ENCODE measurements at regions not wholly inside any gene's neighbourhood (a gene's known extent, or its start where the extent isn't known, plus 50 kb on each side); places are given as distances from the start of the nearest gene placed in this dataset.

DNA sequence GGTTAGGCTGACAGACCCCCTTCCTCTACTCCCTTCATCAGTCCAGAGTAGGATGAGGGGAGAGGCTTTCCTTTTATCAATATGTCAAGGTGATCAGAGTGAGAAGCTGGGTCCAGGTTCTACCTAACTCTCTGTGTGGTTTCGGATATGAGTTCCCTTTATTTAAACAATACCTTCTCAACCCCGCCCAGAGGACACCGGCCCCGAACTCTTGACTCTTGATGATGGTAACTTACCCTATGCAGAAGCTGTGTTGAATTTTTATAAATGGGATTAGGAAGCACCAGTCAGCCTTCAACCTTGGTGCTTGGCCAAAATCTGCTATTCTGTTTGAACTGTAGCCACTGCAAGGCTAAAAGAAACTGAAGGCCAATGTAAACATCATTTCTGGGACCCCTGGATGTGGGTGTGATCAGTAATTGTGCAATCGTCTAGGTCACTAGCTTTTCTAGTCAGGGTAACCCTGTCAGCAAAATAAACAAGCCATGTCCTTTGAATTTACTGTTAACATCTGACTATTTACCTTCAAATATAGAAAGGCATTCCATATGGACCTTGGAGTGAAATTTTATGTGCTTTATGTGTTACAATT, 398.3 kb downstream of the SEC16B start:
- H3K4me1 Mint-ChIP-seq, result no peaks in the 10 kb centered on the region
- ATAC-seq (no peak), DNase-seq (no peak)
- H3K9me3 Mint-ChIP-seq, result peaks cover 11 to 22% of the 10 kb centered on the region in 2 donors
- H3K4me3 Mint-ChIP-seq, result no peak overlapping the region
- no peak overlapping the region for H3K27ac Mint-ChIP-seq
- no peaks in the 10 kb centered on the region for H3K27me3 Mint-ChIP-seq

DNA sequence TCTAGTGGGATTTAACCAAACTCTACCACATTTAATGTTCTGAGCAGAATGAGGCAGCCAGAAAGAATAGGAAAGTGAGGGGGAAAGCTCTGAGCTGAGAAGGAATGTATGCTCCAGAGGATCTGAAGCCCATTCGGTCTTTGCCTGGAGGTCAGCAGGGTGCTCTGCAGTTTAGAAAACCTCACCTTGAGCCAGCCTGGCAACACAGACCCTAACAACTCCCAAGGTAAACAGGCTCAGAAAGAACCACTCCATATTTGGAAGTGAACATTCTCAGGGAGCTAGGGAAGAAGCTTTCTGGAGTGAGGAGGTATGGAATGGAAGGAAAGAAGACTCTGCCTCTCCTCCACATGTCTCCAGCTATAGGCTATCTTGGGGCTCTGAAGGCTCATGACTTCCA, 398.8 kb downstream of the SEC16B start:
- H3K4me3 Mint-ChIP-seq, result no peak overlapping the region
- H3K27ac Mint-ChIP-seq, result no peak overlapping the region
- ATAC-seq (no peak), DNase-seq (no peak)
- no peaks in the 10 kb centered on the region for H3K27me3 Mint-ChIP-seq
- H3K4me1 Mint-ChIP-seq, result no peaks in the 10 kb centered on the region
- H3K9me3 Mint-ChIP-seq, result peaks cover 7 to 17% of the 10 kb centered on the region in 2 donors

DNA sequence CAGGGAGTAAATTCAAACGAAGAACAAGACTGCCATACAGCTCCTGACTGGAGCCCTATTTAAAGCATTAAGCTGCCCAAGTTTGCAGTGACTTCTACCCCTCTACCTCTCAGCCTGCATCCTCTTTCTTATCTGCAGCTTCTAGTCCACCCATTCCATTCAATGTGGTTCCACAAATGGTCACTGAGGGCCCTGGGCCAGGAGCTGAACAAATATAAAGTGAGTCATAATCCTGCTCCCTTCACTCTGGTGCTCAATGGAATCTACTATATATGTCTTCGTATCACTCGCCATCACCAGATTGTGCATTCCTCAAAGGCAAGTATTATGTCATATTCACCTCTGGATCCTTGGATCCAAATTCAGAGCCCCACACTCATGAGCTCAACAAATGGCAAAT, 398.7 kb downstream of the BRINP2 start:
- Mint-ChIP-seq H3K27me3 (no peaks in the 10 kb centered on the region), H3K27ac (no peak overlapping the region), H3K4me3 (no peak overlapping the region), H3K9me3 (peaks cover 6 to 7% of the 10 kb centered on the region in 2 donors), H3K4me1 (no peaks in the 10 kb centered on the region)
- no peak for ATAC-seq
- DNase-seq, result no peak

DNA sequence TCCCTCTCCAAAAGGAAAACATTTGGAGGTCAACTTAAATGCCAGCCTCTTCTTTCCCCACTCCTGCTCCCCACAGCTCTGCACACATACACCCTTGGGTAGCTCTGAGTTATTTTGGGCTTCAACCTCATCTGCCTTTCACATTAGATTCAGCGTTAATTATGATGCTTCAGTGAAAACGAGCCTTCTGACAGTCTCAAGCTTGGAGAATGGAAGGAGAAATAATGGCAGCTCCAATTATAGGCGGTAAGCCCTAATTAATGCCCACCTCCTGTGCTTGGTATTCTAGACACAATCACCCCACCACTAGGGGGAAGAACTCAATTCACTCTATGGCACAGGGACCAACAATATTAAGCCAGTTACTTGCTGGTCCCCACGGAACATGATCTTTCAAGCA, 397.9 kb downstream of the BRINP2 start:
- Mint-ChIP-seq H3K27ac (no peak overlapping the region), H3K9me3 (peaks cover 6 to 7% of the 10 kb centered on the region in 2 donors), H3K4me3 (no peak overlapping the region), H3K27me3 (no peaks in the 10 kb centered on the region), H3K4me1 (no peaks in the 10 kb centered on the region)
- ATAC-seq, result no peak
- no peak for DNase-seq

DNA sequence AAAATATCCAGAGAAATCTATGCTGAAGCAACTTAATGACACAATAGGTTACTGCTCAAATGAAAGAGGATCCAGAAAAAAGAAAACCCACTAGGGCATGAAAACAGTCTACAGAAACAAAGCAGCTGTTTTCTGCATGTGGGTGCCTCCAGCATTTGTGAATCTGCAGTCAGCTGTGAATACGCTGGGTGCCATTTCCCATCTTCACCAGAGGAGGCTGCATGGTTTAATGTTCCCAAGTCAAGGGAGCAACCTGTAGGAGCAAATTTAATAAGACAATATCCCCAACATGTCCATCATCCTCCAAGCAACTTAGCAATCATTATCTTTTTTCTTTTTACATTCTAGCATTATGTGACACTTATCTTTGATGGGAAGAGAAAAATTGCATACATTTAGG, 396.6 kb downstream of the BRINP2 start:
- DNase-seq (no peak), ATAC-seq (no peak)
- Mint-ChIP-seq H3K27ac (no peak overlapping the region), H3K4me3 (no peak overlapping the region), H3K27me3 (no peaks in the 10 kb centered on the region), H3K4me1 (no peaks in the 10 kb centered on the region), H3K9me3 (peaks cover 13 to 14% of the 10 kb centered on the region in 2 donors)

DNA sequence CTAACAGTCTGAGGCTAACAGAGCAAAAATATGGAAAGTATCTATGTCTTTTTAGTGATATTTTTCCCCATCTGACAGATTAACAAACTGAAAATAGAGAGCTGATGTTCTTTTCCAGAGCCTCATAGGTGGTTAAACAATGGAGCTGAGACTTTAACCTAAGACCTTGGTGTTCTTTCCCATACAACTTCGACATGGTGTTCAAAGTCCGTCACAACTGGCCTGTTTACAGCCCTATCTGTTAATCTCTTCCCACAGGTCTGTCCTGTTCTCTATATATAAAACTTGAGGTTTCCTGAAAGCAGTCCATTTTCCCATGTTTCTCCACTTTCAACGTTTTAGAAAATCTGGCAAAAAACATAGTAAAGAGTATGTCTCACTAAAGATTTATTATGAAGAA, 395.7 kb downstream of the BRINP2 start:
- DNase-seq (no peak), ATAC-seq (no peak)
- H3K27me3 Mint-ChIP-seq, result no peaks in the 10 kb centered on the region
- no peak overlapping the region for H3K4me3 Mint-ChIP-seq
- H3K9me3 Mint-ChIP-seq, result peaks cover 14% of the 10 kb centered on the region in 2 donors
- no peak overlapping the region for H3K27ac Mint-ChIP-seq
- no peaks in the 10 kb centered on the region for H3K4me1 Mint-ChIP-seq

DNA sequence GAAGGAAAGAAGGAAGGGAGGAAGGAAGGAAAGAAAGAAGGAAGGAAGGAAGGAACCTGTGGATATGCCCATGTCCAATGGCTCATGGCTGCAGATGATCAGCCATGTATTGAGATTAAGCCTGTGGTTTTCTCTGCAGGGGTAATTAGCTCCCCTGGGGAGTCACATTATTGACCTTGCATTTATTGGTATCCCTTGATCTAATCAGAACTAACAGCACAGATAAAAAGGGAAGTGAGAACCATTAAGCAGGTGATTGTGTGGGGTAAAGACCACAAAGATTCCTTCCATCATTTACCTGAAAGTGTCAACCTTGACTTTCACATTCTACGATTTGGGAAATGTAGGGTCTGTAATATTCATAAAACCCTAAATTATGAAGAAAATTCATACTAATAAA, 390.7 kb downstream of the BRINP2 start:
- Mint-ChIP-seq H3K9me3 (peaks cover 13 to 16% of the 10 kb centered on the region in 2 donors), H3K4me3 (no peak overlapping the region), H3K27ac (no peak overlapping the region), H3K27me3 (no peaks in the 10 kb centered on the region), H3K4me1 (no peaks in the 10 kb centered on the region)
- ATAC-seq, result no peak
- DNase-seq, result no peak

DNA sequence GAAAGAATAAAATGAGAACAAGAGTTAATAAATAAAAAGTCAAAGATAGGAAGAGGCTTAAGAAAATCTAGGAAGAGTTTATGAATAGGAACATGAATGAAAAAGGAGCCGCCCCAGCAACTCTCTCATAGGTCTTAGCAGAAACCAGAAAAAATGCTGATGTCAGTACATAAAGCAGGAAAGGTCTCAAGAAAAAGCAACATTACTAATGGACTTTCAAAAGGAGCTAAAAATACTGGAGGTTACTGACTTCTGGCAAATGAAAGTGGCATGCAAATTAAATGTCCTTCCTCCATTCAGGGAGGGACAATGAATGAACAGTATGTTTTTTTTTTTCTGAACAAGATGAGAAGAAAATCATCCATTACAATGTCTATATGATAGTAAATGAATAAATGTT, 387.6 kb downstream of the BRINP2 start:
- H3K27ac Mint-ChIP-seq, result no peak overlapping the region
- DNase-seq, result no peak
- no peaks in the 10 kb centered on the region for H3K4me1 Mint-ChIP-seq
- no peaks in the 10 kb centered on the region for H3K27me3 Mint-ChIP-seq
- peaks cover 21 to 26% of the 10 kb centered on the region in 2 donors for H3K9me3 Mint-ChIP-seq
- ATAC-seq, result no peak
- H3K4me3 Mint-ChIP-seq, result no peak overlapping the region

DNA sequence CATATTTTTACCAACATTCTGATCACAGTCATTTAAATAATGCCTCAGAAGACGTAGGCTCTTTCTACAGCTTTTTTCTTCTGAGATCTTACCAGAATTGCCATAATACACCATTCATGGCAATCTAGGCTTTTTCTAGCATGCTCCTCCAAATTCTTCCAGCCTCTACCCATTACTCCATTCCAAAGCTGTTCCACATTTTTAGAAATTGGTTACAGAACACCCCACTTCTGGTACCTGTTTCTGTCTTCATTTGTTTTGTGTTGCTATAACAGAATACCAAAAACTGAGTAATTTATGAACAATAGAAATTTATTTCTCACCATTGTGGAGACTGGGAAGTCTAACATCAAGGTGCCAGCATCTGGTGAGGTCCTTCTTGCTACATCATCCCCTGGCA, 385.4 kb downstream of the BRINP2 start:
- Mint-ChIP-seq H3K4me3 (no peak overlapping the region), H3K9me3 (peaks cover 15 to 22% of the 10 kb centered on the region in 2 donors), H3K27ac (no peak overlapping the region), H3K4me1 (no peaks in the 10 kb centered on the region), H3K27me3 (no peaks in the 10 kb centered on the region)
- DNase-seq (no peak), ATAC-seq (no peak)

DNA sequence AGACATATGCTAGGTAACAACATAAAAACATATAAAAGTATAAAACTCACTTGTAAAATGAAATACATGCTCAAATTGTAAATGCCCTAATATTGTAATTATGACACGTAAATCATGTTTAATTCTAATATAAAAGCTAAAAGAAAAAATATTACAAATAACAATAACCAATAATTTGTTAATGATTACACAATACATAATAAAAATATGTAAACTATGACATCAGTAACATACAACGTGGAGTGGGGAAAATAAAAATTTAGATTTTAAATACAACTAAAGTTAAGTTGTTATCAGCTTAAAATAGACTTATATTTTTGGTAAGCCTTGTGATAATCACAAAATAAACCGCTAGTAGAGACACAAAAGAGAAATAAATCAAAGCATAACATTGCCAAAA, 376.4 kb downstream of the BRINP2 start:
- DNase-seq (no peak), ATAC-seq (no peak)
- no peak overlapping the region for H3K27ac Mint-ChIP-seq
- peaks cover 0 to 7% of the 10 kb centered on the region in 2 donors for H3K9me3 Mint-ChIP-seq
- no peak overlapping the region for H3K4me3 Mint-ChIP-seq
- no peaks in the 10 kb centered on the region for H3K27me3 Mint-ChIP-seq
- no peaks in the 10 kb centered on the region for H3K4me1 Mint-ChIP-seq

DNA sequence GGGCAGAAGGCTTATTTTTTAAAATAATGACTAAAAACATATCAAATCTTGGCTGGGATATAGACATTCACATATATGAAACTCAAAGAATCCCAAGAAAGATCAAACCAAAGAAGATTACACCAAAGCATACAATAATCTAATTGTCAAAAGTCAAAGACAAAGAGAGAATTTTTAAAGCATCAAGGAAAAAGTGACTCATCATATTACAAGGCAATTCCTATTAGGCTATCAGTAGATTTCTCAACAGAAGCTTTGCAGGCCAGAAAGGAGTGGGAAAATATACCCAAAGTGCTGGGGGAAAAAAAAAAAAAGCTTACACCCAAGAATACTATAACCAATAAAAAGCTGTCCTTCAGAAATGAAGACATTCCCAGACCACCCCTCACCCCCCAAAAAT, 375.6 kb downstream of the BRINP2 start:
- ATAC-seq, result no peak
- Mint-ChIP-seq H3K27me3 (no peaks in the 10 kb centered on the region), H3K27ac (no peak overlapping the region), H3K4me1 (no peaks in the 10 kb centered on the region), H3K9me3 (peaks cover 0 to 7% of the 10 kb centered on the region in 2 donors), H3K4me3 (no peak overlapping the region)
- no peak for DNase-seq

DNA sequence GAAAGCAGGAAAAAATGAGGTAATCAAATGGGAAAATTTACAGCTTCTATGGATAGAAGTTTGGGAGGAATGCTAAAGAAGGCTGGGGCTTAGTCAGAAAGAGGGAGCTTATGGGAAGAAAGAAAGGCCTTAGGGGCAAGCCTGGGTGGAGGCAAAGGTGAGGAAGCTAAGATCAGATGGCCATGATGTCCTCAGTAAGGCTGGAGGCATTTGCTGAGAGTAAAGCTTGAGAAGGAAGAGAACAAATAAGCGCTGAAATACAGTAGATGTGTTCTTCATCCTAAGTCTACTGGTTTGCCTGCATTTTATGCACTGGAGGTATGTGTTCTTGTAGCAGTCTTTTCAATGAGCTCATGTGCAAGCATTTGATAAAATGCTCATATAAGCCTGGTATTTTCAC, 355.4 kb downstream of the BRINP2 start:
- no peaks in the 10 kb centered on the region for H3K27me3 Mint-ChIP-seq
- H3K9me3 Mint-ChIP-seq, result peaks cover 19% of the 10 kb centered on the region in 2 donors
- no peak overlapping the region for H3K27ac Mint-ChIP-seq
- no peak overlapping the region for H3K4me3 Mint-ChIP-seq
- ATAC-seq, result no peak
- no peaks in the 10 kb centered on the region for H3K4me1 Mint-ChIP-seq
- DNase-seq, result no peak

DNA sequence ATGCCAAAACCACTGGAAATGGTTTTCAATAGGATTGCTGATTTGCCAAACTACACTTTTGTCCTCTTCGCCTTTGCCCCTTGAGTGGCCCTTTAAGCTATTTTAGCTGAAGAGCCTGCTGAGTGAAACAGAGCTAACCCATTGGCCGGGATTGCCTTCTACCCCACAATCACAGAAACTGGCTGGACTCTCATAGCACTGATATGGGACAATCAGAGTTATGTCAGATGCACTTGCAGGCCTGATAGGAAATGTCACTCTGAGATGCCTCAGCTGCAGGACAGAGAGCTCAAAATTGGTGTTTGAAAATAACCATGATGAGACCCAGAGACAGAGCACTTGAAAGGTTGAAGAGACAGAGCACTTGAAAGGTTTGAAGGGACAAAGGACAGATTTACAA, 354.4 kb downstream of the BRINP2 start:
- ATAC-seq, result no peak
- no peak overlapping the region for H3K27ac Mint-ChIP-seq
- H3K4me1 Mint-ChIP-seq, result no peaks in the 10 kb centered on the region
- no peak for DNase-seq
- no peak overlapping the region for H3K4me3 Mint-ChIP-seq
- H3K27me3 Mint-ChIP-seq, result no peaks in the 10 kb centered on the region
- peaks cover 20% of the 10 kb centered on the region in 2 donors for H3K9me3 Mint-ChIP-seq

DNA sequence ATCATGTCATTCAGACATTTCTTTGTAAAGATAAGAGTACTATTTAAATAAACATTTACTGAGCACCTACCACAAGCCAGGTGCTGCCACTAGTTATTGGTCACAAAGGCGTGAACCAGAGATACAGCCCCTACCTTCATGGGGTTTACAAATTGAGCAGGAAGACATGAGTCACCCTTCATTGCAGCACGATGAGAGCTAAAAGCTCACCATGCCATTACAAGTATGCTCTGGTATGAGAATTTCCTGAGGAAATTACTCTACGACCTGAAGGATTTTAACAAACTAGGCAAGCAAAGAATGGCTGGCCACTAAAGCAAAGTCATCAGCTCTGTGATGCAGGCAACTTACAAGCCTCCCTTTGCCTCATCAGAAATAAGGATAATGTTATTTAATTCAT, 346.8 kb downstream of the BRINP2 start:
- DNase-seq (no peak), ATAC-seq (no peak)
- no peak overlapping the region for H3K4me3 Mint-ChIP-seq
- H3K9me3 Mint-ChIP-seq, result peaks cover 8 to 10% of the 10 kb centered on the region in 2 donors
- H3K4me1 Mint-ChIP-seq, result no peaks in the 10 kb centered on the region
- no peak overlapping the region for H3K27ac Mint-ChIP-seq
- no peaks in the 10 kb centered on the region for H3K27me3 Mint-ChIP-seq

DNA sequence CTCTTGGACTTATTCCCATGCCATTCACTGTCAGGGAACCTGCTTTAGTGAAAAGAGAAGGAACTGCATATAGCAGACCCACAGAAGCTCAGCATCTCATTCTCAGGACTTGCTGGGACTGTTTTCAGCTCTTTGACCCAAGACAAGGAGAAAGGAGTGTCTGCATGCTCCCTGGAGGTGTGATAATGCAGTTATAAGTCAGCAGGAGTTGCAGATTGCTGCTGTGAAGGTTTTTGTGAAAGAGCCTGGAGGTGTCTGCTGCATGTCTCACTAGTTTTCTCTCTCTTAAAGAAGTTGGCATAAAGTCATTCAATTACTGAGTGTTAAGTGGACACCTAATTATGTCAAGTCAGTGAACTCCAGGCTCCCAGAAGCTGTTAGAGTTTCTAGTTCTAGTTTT, 343.4 kb downstream of the BRINP2 start:
- Mint-ChIP-seq H3K9me3 (peaks cover 0 to 5% of the 10 kb centered on the region in 2 donors), H3K27ac (no peak overlapping the region)

DNA sequence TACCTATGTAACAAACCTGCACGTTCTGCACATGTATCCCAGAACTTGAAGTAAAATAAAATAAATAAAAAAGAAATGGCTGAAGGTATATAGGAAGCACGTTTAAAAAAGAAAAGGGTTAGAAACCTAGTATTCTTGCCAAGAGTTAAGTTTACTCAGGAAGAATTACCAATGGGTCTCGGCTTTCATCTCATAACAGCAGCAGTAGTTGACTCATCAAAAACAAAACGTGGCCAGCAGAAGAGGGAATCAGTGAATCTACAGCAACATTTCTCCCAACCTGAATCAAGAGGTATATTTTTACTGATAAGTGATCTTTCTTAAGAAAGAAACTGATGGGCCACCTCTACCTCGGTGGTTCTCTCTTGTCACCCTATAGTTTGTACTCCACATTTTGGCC, 340.3 kb downstream of the BRINP2 start:
- no peak overlapping the region for H3K4me3 Mint-ChIP-seq
- H3K27me3 Mint-ChIP-seq, result no peaks in the 10 kb centered on the region
- H3K4me1 Mint-ChIP-seq, result no peaks in the 10 kb centered on the region
- ATAC-seq (no peak), DNase-seq (no peak)
- H3K27ac Mint-ChIP-seq, result no peak overlapping the region
- peaks cover 0 to 16% of the 10 kb centered on the region in 2 donors for H3K9me3 Mint-ChIP-seq

More for the DNA sequence above, 343.4 kb downstream of the BRINP2 start:
- ATAC-seq (no peak), DNase-seq (no peak)
- no peak overlapping the region for H3K4me3 Mint-ChIP-seq
- H3K27me3 Mint-ChIP-seq, result no peaks in the 10 kb centered on the region
- H3K4me1 Mint-ChIP-seq, result no peaks in the 10 kb centered on the region

DNA sequence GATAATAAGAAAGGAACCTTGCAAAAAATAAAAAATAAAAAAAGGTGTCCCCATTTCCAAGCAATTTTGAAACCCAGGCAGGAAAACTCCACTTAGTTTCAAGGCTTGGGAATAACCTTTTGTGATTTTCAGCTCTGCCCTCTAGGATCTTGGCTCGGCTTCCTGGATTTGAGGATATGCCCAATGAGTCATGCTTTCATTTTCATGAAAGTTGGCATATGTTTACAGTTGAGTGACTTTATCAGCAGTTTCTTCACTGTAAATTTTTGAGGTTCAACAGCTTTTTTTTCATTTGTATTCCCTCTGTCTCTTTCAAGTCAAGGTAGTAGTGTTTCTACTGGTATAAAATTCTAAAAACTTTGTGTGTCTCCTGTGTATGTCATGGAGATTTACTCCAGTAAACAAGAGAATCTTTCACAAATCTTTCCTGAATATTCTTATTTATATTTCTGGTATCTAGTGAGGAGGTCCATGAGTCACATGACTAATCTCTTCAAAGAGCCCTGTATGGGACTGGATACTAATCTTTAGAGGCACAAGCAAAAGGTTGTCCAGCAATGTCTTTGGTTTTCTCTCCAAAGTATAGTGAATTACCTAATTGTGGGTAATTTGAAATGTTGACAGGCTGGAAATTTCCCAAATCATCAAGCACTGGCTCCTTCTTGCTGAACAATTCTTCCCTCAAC, 335.3 kb downstream of the BRINP2 start:
- DNase-seq (no peak), ATAC-seq (no peak)
- Mint-ChIP-seq H3K27ac (no peak overlapping the region), H3K9me3 (peaks cover 5 to 16% of the 10 kb centered on the region in 2 donors), H3K4me1 (no peaks in the 10 kb centered on the region), H3K27me3 (no peaks in the 10 kb centered on the region), H3K4me3 (no peak overlapping the region)

Measured in stimulated activated naive CD8-positive, alpha-beta T cell treated with anti-CD3 and anti-CD28 coated beads, Interleukin-15, amount 100 ng/mL, for 72 hours (primary cell).